Kidney (tissue), 13 donors: ENCODE measurements at regions not wholly inside any gene's neighbourhood (a gene's known extent, or its start where the extent isn't known, plus 50 kb on each side); places are given as distances from the start of the nearest gene placed in this dataset.
A peak's percentile ranks its signal among the peaks of the same experiment; 100 is the strongest.

Experiments
- DNase-seq, 5 donors: peaks; one replicate each; pipeline ENCODE4 v3.0.0-alpha.2; 2013 to 2020
- FAIRE-seq: peaks from 2 replicates; lab custom pipeline; 2012; peaks lifted over from hg19 to GRCh38; lab: Jason Lieb, UNC
- H3K27ac ChIP-seq, 2 donors: one replicate each; pipeline ENCODE4 v1.7.0; 2013; ENCODE audit warnings: low read depth in 2 of 2, low read length in 2 of 2, inconsistent platforms in 1 of 2
- H3K27me3 ChIP-seq: one replicate; pipeline ENCODE4 v1.7.1; 2013; ENCODE audit warnings: low read length, inconsistent platforms; ENCODE audit not compliant: control insufficient read depth, insufficient read depth
- H3K36me3 ChIP-seq, 3 donors: one replicate each; pipeline versions ENCODE4 v1.7.0 to v1.7.1; 2013; ENCODE audit warnings: low read length in 3 of 3, control low read depth in 1 of 3, inconsistent platforms in 1 of 3; ENCODE audit not compliant: insufficient read depth in 3 of 3, control insufficient read depth in 2 of 3
- H3K4me1 ChIP-seq, 3 donors: one replicate each; pipeline versions ENCODE4 v1.7.0 to v1.7.1; 2013; ENCODE audit warnings: low read length in 3 of 3, inconsistent platforms in 1 of 3, low read depth in 1 of 3; ENCODE audit not compliant: control insufficient read depth in 2 of 3, insufficient read depth in 2 of 3
- H3K4me3 ChIP-seq, 3 donors: one replicate each; pipeline versions ENCODE4 v1.7.0 to v1.8.1; 2013; ENCODE audit warnings: low read length in 3 of 3, control low read depth in 1 of 3, inconsistent platforms in 1 of 3
- H3K9ac ChIP-seq, 3 donors: one replicate each; pipeline versions ENCODE4 v1.7.0 to v1.7.1; 2013; ENCODE audit warnings: low read length in 3 of 3, control low read depth in 1 of 3, inconsistent platforms in 1 of 3
- H3K9me3 ChIP-seq, 3 donors: one replicate each; pipeline versions ENCODE4 v1.7.0 to v1.7.1; 2013; ENCODE audit warnings: low read length in 3 of 3, control low read depth in 1 of 3, inconsistent platforms in 1 of 3; ENCODE audit not compliant: control insufficient read depth in 2 of 3, insufficient read depth in 1 of 3
- intact Hi-C: fragments of 100-400 bp; cut with DNase I; formaldehyde crosslinking; loops from one replicate; pipeline ENCODE4 v1.11.1; 2022
- TF ChIP-seq, protein P1 (sequence below): IDR thresholded peaks from 3 replicates; pipeline ENCODE4 v1.5.1; 2012; ENCODE audit warnings: mild to moderate bottlenecking, moderate library complexity, borderline replicate concordance; ENCODE audit not compliant: insufficient read depth; ENCODE audit errors: extremely low read depth
- donor health status: control.
- donor health status: control.
- donor health status: control.
- donor health status: control.
- donor health status: control.
- donor health status: DM: yes; HTN: yes; CAD: no.
- donor health status: Normal renal cell carcinoma (clear cell type).

DNA sequence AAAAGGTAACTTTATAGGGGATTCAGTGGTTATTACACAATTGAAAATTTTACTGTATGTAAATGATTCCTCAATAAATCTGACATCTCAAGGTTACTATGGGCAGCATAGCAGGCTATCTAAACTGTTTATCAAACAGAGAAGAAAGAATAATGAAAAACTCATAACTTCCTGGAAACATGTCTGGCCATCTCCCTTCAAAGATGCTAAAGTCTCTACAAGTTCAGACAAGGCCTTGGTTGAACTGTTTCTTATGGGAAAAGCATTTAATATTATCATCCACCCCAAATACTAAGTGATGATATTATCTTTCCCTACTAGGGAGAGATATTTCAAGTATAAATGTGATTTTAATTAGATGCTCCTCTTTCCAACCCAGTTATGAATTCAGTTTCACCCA lies 114.9 kb downstream of the ARRDC4 start:
- no peak for DNase-seq
- Histone ChIP-seq H3K9ac (no peak overlapping the region), H3K27ac (no peak overlapping the region), H3K9me3 (no peaks in the 10 kb centered on the region), H3K36me3 (no peaks in the 10 kb centered on the region), H3K4me3 (no peak overlapping the region), H3K4me1 (peaks cover 0 to 4% (median 0%) of the 10 kb centered on the region in 3 donors), H3K27me3 (no peaks in the 10 kb centered on the region)
- intact Hi-C loops: no loop called here
- TF ChIP-seq, protein P1, sequence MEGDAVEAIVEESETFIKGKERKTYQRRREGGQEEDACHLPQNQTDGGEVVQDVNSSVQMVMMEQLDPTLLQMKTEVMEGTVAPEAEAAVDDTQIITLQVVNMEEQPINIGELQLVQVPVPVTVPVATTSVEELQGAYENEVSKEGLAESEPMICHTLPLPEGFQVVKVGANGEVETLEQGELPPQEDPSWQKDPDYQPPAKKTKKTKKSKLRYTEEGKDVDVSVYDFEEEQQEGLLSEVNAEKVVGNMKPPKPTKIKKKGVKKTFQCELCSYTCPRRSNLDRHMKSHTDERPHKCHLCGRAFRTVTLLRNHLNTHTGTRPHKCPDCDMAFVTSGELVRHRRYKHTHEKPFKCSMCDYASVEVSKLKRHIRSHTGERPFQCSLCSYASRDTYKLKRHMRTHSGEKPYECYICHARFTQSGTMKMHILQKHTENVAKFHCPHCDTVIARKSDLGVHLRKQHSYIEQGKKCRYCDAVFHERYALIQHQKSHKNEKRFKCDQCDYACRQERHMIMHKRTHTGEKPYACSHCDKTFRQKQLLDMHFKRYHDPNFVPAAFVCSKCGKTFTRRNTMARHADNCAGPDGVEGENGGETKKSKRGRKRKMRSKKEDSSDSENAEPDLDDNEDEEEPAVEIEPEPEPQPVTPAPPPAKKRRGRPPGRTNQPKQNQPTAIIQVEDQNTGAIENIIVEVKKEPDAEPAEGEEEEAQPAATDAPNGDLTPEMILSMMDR: no peak
- no peak for FAIRE-seq

DNA sequence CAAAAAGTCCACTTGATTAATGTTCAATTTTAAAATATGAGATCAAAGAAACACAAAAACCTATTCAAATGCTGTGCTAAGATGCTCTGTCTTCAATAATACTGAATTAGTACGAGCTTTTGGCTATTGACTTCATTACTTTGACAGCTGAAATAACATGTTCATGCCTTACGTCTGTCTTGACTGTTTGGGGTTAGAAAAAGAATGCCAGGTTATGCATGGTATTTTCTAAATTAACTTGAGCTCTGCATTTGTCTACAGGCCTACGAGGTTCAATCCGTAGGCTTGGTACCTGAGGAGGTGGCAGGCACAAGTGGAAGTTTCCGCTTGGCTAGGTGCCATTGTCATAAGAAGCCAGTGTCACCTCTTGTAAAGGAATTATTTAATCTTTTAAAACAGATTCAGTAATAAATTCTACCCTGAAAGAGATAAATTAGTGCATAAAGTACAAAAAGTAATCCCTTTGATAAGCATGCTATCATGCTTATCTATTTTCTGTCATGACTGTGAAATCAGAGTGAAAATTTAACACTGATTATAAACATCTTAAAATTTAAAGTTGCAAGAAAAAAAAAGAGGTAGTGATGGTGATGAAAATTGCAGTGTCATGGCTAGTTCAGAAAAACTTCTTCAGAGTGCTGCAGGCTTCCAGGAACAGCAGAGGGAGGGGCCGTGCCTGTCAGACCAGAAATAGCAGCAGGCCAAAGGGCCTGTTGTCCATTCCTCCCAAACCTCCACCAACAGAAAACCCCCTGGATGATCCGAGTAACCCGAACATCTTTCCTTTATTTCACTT lies 115.7 kb downstream of the ARRDC4 start:
- TF ChIP-seq, protein P1: no peak
- no peak overlapping the region for H3K4me3 ChIP-seq
- FAIRE-seq (no peak), DNase-seq (peak in 3 of 5 donors; percentile 29 to 77 (median 35))
- H3K9ac ChIP-seq: no peak overlapping the region
- no peak overlapping the region for H3K27ac ChIP-seq
- intact Hi-C loops: no loop called here
- no peaks in the 10 kb centered on the region for H3K9me3 ChIP-seq
- no peaks in the 10 kb centered on the region for H3K27me3 ChIP-seq
- peaks cover 0 to 4% (median 0%) of the 10 kb centered on the region in 3 donors for H3K4me1 ChIP-seq
- no peaks in the 10 kb centered on the region for H3K36me3 ChIP-seq

DNA sequence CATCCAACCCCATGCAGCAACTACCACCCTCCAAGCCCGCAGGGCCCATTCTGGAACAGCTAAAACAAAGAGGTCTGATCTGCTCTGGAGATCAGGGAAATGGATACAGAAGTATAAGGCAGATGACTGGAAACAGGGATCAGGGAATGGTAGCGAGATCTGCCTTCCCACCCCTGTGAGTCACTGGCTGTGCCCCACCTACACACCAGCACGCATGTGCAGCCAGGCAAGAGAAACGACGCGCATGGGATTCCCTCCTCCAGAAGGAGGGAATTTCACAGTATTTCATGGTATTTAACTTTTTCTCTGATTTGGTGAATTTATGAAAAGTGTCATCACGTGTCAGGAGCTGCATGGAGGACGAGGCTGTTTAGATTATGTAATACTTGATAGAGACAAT lies 116.7 kb downstream of the ARRDC4 start:
- DNase-seq (peak in 1 of 5 donors; percentile 82), FAIRE-seq (no peak)

More for the DNA sequence above, 116.7 kb downstream of the ARRDC4 start:
- Histone ChIP-seq H3K9me3 (no peaks in the 10 kb centered on the region), H3K9ac (no peak overlapping the region), H3K27me3 (no peaks in the 10 kb centered on the region), H3K4me1 (peaks cover 0 to 4% (median 0%) of the 10 kb centered on the region in 3 donors), H3K27ac (peak overlapping the region in 1 of 2 donors; percentile 64), H3K36me3 (no peaks in the 10 kb centered on the region), H3K4me3 (no peak overlapping the region)
- TF ChIP-seq, protein P1: no peak
- intact Hi-C loops: no loop called here
